Immature natural killer cell (primary cell): ENCODE measurements at regions not wholly inside any gene's neighbourhood (a gene's known extent, or its start where the extent isn't known, plus 50 kb on each side); places are given as distances from the start of the nearest gene placed in this dataset.

Experiments used
- DNase-seq, 3 donors: peaks; one replicate each; pipeline ENCODE4 v3.0.0; 2022; ENCODE audit warnings: mixed read lengths in 1 of 3
- H3K27ac Mint-ChIP-seq, 6 donors: one replicate each; pipeline ENCODE4 v1.8.0; 2020; ENCODE audit warnings: mixed read lengths in 6 of 6, mild to moderate bottlenecking in 5 of 6, inconsistent platforms in 4 of 6, moderate library complexity in 3 of 6
- H3K27me3 Mint-ChIP-seq, 3 donors: one replicate each; pipeline ENCODE4 v1.8.0; 2020 to 2021; ENCODE audit warnings: low read depth in 3 of 3, mild to moderate bottlenecking in 3 of 3, mixed read lengths in 3 of 3, moderate library complexity in 3 of 3, inconsistent platforms in 1 of 3
- H3K36me3 Mint-ChIP-seq, 3 donors: one replicate each; pipeline ENCODE4 v1.8.0; 2020; ENCODE audit warnings: mixed read lengths in 3 of 3, inconsistent platforms in 2 of 3, mild to moderate bottlenecking in 2 of 3
- H3K4me1 Mint-ChIP-seq, 2 donors: one replicate each; pipeline ENCODE4 v1.8.0; 2020; ENCODE audit warnings: inconsistent platforms in 2 of 2, mild to moderate bottlenecking in 2 of 2, mixed read lengths in 2 of 2, moderate library complexity in 1 of 2
- H3K4me3 Mint-ChIP-seq, 5 donors: one replicate each; pipeline ENCODE4 v1.8.0; 2020; ENCODE audit warnings: mild to moderate bottlenecking in 5 of 5, mixed read lengths in 5 of 5, inconsistent platforms in 3 of 5, moderate library complexity in 3 of 5
- H3K9me3 Mint-ChIP-seq, 6 donors: one replicate each; pipeline ENCODE4 v1.8.0; 2020; ENCODE audit warnings: mild to moderate bottlenecking in 6 of 6, mixed read lengths in 6 of 6, inconsistent platforms in 4 of 6, moderate library complexity in 3 of 6

DNA sequence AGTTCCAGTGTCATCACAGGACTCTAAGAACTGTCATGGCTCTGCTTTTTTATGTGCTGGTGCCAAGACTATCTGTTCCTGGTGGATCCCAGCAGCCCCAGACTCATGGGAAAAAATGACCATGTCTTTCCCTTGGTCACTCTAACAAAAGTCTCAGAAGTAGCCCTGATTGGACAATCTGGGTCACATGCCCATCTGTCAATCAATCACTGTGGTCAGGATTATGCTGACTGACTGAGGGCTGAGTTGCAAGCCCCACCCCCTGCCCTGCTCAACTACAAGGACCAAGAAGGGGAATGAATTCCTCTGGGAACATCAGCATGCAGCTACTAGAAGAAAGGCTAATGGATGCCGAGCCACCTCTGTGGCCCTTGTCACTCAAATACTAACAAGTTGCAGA, 91.6 kb downstream of the EDN3 start:
- DNase-seq = no peak
- Mint-ChIP-seq H3K27me3 (peaks cover 1 to 13% (median 5%) of the 10 kb centered on the region in 3 donors), H3K27ac (no peak overlapping the region), H3K9me3 (no peaks in the 10 kb centered on the region), H3K4me1 (no peaks in the 10 kb centered on the region), H3K4me3 (no peak overlapping the region), H3K36me3 (no peaks in the 10 kb centered on the region)

DNA sequence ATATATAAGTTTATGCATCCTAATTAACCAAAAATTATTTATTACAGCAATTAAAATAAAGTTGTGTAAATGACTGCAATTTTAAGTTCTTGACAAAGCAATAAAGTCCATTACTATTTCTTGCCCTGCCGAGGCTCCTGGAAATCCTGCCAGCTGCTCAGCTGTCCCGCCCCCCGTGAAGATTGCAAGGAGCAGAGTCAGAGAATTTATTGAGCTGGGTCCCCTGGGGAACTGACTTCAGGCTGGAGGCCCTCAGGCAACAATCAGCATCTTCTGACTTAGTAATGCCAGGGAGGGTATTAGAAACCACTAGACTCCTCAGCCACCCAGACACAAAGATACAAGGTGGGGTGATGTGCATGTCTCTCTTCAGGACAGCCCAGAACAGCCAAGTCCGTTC, 92.3 kb downstream of the EDN3 start:
- Mint-ChIP-seq H3K4me3 (no peak overlapping the region), H3K27ac (no peak overlapping the region), H3K4me1 (no peaks in the 10 kb centered on the region), H3K36me3 (no peaks in the 10 kb centered on the region), H3K27me3 (peaks cover 1 to 13% (median 5%) of the 10 kb centered on the region in 3 donors), H3K9me3 (no peaks in the 10 kb centered on the region)
- DNase-seq = no peak

DNA sequence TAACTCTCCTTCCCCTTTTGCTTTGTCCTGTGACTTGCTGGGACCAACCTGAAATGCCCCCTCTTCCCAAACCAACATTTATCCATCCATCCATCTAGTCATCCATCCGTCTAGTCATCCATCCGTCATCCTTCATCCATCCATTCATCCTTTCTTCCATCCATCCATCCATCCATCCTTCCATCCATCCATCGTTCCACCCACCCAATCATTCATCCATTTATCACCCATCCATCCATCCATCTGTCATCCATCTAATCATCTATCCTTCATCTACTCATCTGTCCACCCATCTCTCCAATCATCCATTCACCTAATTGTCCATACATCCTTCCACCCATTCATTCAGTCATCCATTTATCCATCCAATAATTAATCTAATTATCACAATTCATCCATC, 92.7 kb downstream of the EDN3 start:
- Mint-ChIP-seq H3K27ac (no peak overlapping the region), H3K9me3 (no peaks in the 10 kb centered on the region), H3K27me3 (peaks cover 1 to 13% (median 5%) of the 10 kb centered on the region in 3 donors), H3K4me1 (no peaks in the 10 kb centered on the region), H3K36me3 (no peaks in the 10 kb centered on the region), H3K4me3 (no peak overlapping the region)
- no peak for DNase-seq

DNA sequence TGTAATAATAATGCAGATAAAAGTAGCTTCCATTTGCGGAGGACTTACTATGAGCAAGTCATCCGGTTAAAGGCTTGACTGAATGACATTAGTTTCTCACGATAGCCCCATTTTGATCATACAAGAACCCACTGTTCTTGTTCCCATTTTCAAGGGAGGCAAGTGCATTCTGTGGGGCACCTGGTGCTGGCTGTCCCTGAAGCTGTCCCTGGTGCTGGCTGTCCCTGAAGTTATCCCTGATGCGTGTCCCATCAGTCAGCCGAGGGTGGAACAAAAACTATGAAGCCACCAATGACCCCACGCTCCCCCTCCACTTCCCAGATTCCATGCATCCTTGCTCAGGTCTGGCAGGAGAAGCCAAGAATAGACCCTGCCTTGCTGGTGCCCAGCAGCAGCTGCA, 95.3 kb downstream of the EDN3 start:
- H3K27ac Mint-ChIP-seq = no peak overlapping the region
- H3K27me3 Mint-ChIP-seq = peaks cover 0 to 9% (median 5%) of the 10 kb centered on the region in 3 donors
- H3K4me1 Mint-ChIP-seq = no peaks in the 10 kb centered on the region
- no peak for DNase-seq
- no peak overlapping the region for H3K4me3 Mint-ChIP-seq
- no peaks in the 10 kb centered on the region for H3K36me3 Mint-ChIP-seq
- H3K9me3 Mint-ChIP-seq = no peaks in the 10 kb centered on the region

DNA sequence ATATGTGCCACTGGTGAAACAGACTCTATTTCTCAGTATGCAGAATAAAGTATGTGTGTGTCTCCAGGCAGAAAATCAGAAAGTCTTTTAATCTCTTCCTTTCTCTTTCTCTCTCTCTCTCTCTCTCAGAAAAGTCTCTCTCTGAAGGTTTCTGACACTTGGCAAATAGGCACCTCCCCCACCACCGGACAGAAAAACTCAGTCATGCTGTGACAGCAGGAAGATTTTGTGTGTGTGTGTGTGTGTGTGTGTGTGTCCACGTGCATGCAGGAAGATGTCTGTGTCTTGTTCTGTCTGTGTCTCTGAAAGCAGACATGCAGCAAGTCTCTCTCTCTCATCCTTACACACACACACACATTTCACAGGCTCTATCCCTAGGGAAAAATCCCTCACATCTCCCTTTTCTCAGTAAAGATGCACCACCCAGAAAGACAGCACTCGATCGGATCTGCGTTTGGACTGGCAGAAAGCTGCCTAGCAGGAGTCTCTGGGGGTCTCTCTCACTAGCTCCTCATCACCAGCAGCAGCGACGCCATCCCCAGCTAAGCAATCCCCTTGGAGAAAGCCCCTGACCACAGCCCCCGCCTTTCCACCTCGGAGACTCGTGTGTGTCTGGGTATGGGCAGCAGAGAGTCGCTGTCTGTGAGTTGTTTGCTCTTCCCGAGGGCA, 98.3 kb downstream of the EDN3 start:
- peaks cover 2 to 7% (median 4%) of the 10 kb centered on the region in 3 donors for H3K27me3 Mint-ChIP-seq
- DNase-seq = no peak
- H3K9me3 Mint-ChIP-seq = no peaks in the 10 kb centered on the region
- no peaks in the 10 kb centered on the region for H3K36me3 Mint-ChIP-seq
- H3K4me3 Mint-ChIP-seq = no peak overlapping the region
- H3K27ac Mint-ChIP-seq = no peak overlapping the region
- H3K4me1 Mint-ChIP-seq = peaks cover 0 to 2% of the 10 kb centered on the region in 2 donors

DNA sequence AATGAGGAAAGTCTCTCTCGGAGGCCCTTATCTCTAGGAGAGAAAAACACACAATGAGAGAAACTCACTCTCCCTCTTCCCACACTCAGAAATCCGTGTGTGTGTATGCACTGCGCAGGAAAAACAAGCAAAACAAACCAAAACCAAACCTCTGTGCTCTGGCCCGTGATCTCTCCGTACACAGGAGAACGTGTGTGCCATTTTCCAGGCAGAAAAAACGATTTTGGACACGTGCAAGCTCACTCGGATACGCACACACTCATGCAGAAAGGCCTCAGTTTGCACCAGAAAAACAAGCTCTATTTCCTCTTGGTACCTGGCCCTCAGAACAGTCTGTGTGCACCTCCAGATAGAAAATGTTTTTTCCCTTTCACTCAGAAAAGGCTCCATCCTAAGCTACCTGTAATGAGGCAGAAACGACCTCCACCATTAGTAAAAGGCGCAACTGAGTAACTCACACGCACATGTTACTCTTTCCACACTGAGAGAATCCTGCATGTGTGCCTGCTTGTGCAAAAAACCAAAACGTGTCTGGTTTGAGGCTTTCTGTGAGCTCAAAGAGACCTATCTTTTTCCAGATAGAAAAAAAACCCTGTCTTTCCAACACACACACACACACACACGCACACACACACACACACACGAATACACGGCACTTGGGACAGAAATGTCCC, 99.2 kb downstream of the EDN3 start:
- H3K4me3 Mint-ChIP-seq = no peak overlapping the region
- H3K27ac Mint-ChIP-seq = no peak overlapping the region

DNA sequence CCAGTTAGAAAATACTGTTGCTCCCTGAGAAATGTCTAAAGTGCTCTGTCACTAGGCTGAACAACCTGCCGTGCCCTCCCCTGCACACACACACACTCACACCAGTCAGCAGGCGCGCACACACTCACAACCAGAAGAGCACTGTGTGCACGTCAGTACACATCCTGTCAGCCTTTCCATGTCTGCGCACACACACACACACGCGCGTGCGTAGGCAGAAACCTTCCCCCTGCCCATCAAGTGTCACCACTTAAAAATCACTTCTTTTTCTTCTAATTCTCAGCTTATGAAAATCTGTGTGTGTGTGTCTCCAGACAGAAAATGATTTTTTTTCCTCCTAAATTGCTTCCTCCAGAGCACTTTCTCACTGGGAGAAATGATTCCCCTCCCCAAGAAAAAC, 100.3 kb downstream of the EDN3 start:
- Mint-ChIP-seq H3K9me3 (no peaks in the 10 kb centered on the region), H3K27me3 (peaks cover 5 to 10% (median 9%) of the 10 kb centered on the region in 3 donors), H3K4me3 (no peak overlapping the region), H3K27ac (no peak overlapping the region), H3K36me3 (no peaks in the 10 kb centered on the region), H3K4me1 (peaks cover 0 to 4% of the 10 kb centered on the region in 2 donors)
- DNase-seq = no peak

More for the DNA sequence above, 99.2 kb downstream of the EDN3 start:
- peaks cover 0 to 4% of the 10 kb centered on the region in 2 donors for H3K4me1 Mint-ChIP-seq
- H3K9me3 Mint-ChIP-seq = no peaks in the 10 kb centered on the region
- peaks cover 3 to 6% (median 5%) of the 10 kb centered on the region in 3 donors for H3K27me3 Mint-ChIP-seq
- DNase-seq = no peak
- no peaks in the 10 kb centered on the region for H3K36me3 Mint-ChIP-seq

DNA sequence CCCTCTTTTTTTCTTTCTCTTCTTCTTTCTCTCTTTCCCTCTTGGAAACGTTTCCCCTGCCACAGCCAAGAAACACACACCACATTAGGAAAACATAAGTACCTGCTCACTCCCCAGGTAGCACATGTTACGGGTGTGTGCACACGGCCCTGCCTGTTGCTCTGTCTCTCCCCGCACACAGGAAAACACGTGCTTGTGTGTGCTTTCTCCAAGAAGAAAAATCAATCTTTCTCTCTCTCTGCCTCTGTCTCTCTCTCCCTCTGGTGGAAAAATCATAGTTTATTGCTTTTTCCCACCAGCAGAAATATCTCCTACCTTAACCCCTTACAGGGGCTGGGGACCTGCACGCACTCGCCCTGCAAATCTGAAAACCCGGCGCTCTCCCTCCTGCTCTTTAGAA, 102.3 kb downstream of the EDN3 start:
- Mint-ChIP-seq H3K27me3 (peaks cover 6 to 10% (median 9%) of the 10 kb centered on the region in 3 donors), H3K9me3 (no peaks in the 10 kb centered on the region), H3K4me1 (peaks cover 0 to 4% of the 10 kb centered on the region in 2 donors), H3K27ac (no peak overlapping the region), H3K4me3 (no peak overlapping the region), H3K36me3 (no peaks in the 10 kb centered on the region)
- no peak for DNase-seq

DNA sequence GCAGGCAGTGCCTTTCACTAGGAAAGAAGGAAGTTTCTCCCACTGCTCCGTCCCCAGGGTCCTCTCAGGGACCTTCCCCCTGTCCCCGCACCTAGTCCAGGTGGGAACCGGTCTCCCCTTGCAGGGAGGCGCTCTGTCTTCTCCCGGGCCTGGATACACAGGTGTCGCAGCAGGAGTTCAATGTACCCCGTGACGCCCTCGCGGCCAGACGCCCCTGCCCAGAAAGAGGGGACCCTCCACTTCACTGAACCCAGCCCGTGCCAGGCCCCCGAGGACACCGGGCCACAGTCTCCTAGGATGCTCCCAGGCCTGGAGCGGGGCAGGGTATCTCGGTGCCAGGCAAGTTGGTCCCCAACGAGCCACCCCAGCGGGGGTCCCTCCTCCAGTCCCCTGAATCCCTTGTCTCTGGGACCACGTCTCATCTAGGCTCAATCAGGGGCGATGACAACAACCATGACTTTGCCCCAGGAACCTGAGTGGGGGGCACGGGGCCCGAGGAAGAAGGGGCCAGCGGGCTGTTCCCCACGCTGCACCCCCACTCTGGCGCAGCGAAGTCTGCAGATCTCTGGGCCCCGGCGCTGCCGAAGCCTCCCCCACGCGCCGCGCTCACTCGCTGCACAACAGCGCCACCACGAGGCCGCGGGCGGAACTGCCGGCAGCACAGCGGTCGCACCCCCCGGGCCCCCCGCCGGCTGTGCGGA, 103.0 kb downstream of the EDN3 start:
- H3K4me1 Mint-ChIP-seq = peaks cover 0 to 4% of the 10 kb centered on the region in 2 donors
- no peaks in the 10 kb centered on the region for H3K9me3 Mint-ChIP-seq
- no peak overlapping the region for H3K27ac Mint-ChIP-seq
- H3K36me3 Mint-ChIP-seq = no peaks in the 10 kb centered on the region
- H3K4me3 Mint-ChIP-seq = peak overlapping the region in 1 of 5 donors; percentile 52
- H3K27me3 Mint-ChIP-seq = peaks cover 9 to 10% (median 9%) of the 10 kb centered on the region in 3 donors
- DNase-seq = peak; percentile 51 to 61 (median 54)

DNA sequence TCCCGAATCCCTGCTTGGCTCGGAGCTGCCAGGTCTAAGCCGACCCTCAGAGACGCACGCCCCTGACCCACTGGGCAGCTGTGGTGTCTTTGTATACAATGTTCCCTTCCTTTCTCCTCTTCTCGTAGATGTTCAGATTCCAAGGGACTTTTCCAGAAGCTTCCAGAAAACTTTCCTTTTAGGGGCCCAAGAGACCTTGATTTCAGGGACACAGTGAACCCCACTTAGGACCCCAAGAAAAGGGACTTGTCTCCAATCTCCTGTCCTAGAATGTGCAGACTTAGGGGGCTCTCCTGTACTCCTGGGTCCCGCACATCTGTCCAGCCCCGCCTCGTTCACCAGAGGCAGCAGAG, 103.5 kb downstream of the EDN3 start:
- no peaks in the 10 kb centered on the region for H3K9me3 Mint-ChIP-seq
- peaks cover 0 to 4% of the 10 kb centered on the region in 2 donors for H3K4me1 Mint-ChIP-seq
- no peaks in the 10 kb centered on the region for H3K36me3 Mint-ChIP-seq
- no peak overlapping the region for H3K4me3 Mint-ChIP-seq
- no peak overlapping the region for H3K27ac Mint-ChIP-seq
- peak in 1 of 3 donors; percentile 2 for DNase-seq
- peaks cover 9 to 10% (median 9%) of the 10 kb centered on the region in 3 donors for H3K27me3 Mint-ChIP-seq

DNA sequence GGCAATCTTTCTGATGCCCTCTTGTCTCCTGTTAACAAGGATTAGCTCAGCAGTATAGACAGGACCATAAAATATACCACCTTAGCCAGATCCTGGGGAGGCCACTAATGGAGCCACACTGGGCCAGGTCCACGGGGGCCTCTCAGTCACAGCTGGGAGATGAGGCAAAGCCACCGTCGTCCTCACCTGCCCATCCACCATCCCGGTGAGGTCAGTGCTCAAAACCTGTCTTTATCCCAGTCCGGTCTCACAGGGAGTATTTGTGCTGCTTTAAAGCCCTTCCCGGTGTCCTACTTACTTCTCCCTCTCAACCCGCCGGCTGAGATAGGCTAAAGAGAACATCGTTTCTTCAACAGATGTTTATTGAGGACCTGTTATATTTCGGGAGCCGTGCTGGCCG, 104.3 kb downstream of the EDN3 start:
- Mint-ChIP-seq H3K36me3 (no peaks in the 10 kb centered on the region), H3K9me3 (no peaks in the 10 kb centered on the region), H3K4me3 (no peak overlapping the region)

DNA sequence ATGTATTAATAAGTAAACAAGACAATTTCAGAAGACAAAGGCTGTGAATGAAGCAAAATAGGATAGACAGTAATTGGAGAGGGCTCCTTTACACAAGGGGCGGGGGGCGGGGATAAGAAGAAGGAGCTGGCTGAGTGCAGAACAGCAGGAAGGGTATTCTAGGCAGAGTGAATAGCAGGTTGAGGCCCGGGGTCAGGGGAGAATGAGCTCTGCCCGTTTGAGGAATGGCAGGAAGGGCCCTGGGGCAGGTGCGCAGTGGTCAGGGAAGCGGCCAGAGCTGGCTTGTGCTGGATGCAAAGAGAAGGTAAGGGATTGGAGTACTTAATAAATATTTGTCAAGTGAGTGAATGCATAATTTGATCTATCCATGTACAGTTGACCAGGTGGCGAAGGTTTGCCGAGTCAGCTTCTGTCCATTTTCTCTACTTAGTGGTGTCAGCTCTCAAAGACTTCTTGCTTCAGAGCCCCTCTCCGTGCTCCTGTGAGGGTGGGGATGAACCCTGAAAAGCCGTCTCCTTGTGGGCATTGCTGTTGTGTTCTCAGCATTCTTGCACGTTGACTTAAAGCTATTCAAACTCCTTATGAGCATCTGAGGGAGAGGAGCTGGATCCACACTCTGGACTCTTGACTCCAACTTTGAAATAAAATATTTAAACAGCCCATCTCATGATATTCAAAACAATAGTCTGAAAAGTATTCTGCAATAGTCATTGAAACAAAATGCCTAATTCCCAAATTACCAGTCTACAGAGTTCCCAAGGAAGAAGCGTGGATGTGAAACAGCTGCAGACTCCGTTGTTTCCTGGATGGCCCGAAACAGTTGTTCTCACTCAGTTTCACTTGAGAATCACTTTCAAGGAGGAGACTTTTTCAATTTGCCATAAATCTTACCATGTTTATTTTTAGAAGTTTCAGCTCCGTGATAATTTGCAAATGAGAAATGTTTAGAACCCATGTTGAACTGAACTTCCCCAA, 105.1 kb downstream of the EDN3 start:
- Mint-ChIP-seq H3K9me3 (no peaks in the 10 kb centered on the region), H3K27ac (no peak overlapping the region), H3K36me3 (no peaks in the 10 kb centered on the region), H3K27me3 (peaks cover 9 to 10% (median 10%) of the 10 kb centered on the region in 3 donors), H3K4me1 (peaks cover 0 to 4% of the 10 kb centered on the region in 2 donors), H3K4me3 (no peak overlapping the region)
- no peak for DNase-seq

More for the DNA sequence above, 104.3 kb downstream of the EDN3 start:
- Mint-ChIP-seq H3K4me1 (peaks cover 0 to 4% of the 10 kb centered on the region in 2 donors), H3K27me3 (peaks cover 9 to 10% (median 10%) of the 10 kb centered on the region in 3 donors), H3K27ac (no peak overlapping the region)
- DNase-seq = no peak

DNA sequence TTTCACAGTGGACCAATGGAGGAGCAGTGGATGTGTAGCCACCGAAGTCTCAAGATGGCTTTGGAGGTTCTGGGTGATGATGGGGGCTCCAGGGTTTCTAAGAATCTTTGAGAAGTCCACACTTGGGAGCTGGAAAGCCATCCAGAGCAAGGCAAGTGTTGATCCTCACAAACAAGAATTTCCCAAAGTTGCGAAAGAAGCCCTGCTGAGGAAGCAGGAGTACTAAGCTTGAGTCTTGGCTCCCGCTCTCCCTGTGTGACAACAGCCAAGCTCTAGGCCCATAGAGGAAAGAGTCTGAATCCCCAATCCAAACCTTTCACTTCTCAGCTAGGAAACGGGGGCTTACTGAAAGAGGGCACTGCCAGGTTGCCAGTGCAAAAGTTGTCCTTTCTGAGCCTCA, 106.0 kb downstream of the EDN3 start:
- Mint-ChIP-seq H3K27me3 (peaks cover 9 to 10% (median 10%) of the 10 kb centered on the region in 3 donors), H3K36me3 (no peaks in the 10 kb centered on the region), H3K4me3 (no peak overlapping the region), H3K27ac (no peak overlapping the region), H3K4me1 (peaks cover 0 to 4% of the 10 kb centered on the region in 2 donors), H3K9me3 (no peaks in the 10 kb centered on the region)
- no peak for DNase-seq
